NCI-H1930 (cell line): ENCODE measurements at regions not wholly inside any gene's neighbourhood (a gene's known extent, or its start where the extent isn't known, plus 50 kb on each side); places are given as distances from the start of the nearest gene placed in this dataset.

Source experiments
- DNase-seq, 2 experiments: peaks; one replicate each; lab custom pipeline; 2025; lab: John Stamatoyannopoulos, UW

GRCh38 chr6:41429506-41430504, 94.4 kb downstream of the NCR2 start:
- no peak for DNase-seq

- no peak for DNase-seq
Measured at GRCh38 chr6:41430875-41431274, 95.5 kb downstream of the NCR2 start.

GRCh38 chr6:41432280-41432679, 96.9 kb downstream of the NCR2 start:
- DNase-seq, result no peak

GRCh38 chr6:41434803-41435481, 99.5 kb downstream of the NCR2 start:
- DNase-seq, result no peak

- DNase-seq, result no peak
Measured at GRCh38 chr6:41437604-41438003, 102.2 kb downstream of the NCR2 start.

- no peak for DNase-seq
Measured at GRCh38 chr6:41438746-41439145, 103.3 kb downstream of the NCR2 start.

- no peak for DNase-seq
Measured at GRCh38 chr6:41439524-41440418, 104.4 kb downstream of the NCR2 start.

- no peak for DNase-seq
Measured at GRCh38 chr6:41440958-41441357, 105.2 kb upstream of the FOXP4 start.

GRCh38 chr6:41441598-41442351, 104.4 kb upstream of the FOXP4 start:
- DNase-seq, result no peak

GRCh38 chr6:41442352-41442672, 103.9 kb upstream of the FOXP4 start:
- no peak for DNase-seq

GRCh38 chr6:41442800-41443501, 103.2 kb upstream of the FOXP4 start:
- DNase-seq, result no peak

- no peak for DNase-seq
Measured at GRCh38 chr6:41443616-41444525, 102.3 kb upstream of the FOXP4 start.

GRCh38 chr6:41445261-41445660, 100.9 kb upstream of the FOXP4 start:
- no peak for DNase-seq

- no peak for DNase-seq
Measured at GRCh38 chr6:41446132-41446531, 100.0 kb upstream of the FOXP4 start.

GRCh38 chr6:41446907-41447545, 99.2 kb upstream of the FOXP4 start:
- DNase-seq, result no peak

GRCh38 chr6:41448256-41448655, 97.9 kb upstream of the FOXP4 start:
- DNase-seq, result no peak

GRCh38 chr6:41449399-41450245, 96.6 kb upstream of the FOXP4 start:
- DNase-seq, result no peak

- DNase-seq, result no peak
Measured at GRCh38 chr6:41450581-41450980, 95.6 kb upstream of the FOXP4 start.
